Panc1 (cell line): ENCODE measurements at regions not wholly inside any gene's neighbourhood (a gene's known extent, or its start where the extent isn't known, plus 50 kb on each side); places are given as distances from the start of the nearest gene placed in this dataset.

Experiments
- ATAC-seq: fragments of 200-7000 bp; cut with Tn5 transposase; 2 replicates; pipeline ENCODE4 v1.9.1; 2020; ENCODE audit warnings: mild to moderate bottlenecking, moderate library complexity
- BruUV-seq: library from RNA; stranded (reverse); fragments of 400-500 nt; replicated peaks from 2 replicates; lab custom pipeline; 2021; lab: Mats Ljungman, UMichigan
- CTCF ChIA-PET: fragments of 300-600 bp; sonication (Branson Sonifier 250); formaldehyde crosslinking; loops from one replicate; lab custom pipeline; 2022; ENCODE audit warnings: antibody characterized with exemption; lab: Charles Lee
- POLR2A ChIA-PET: fragments of 300-600 bp; sonication (Branson Sonifier 250); formaldehyde crosslinking; loops from one replicate; lab custom pipeline; 2022; ENCODE audit warnings: antibody characterized with exemption; lab: Charles Lee
- DNase-seq: peaks from one replicate; pipeline ENCODE4 v3.0.0-alpha.2; 2010; ENCODE audit warnings: low read depth, low spot score
- H3K27ac ChIP-seq: 2 replicates; pipeline ENCODE4 v1.5.1; 2011; ENCODE audit warnings: mild to moderate bottlenecking, low read length, inconsistent platforms
- H3K27me3 ChIP-seq: fragments of 200-500 bp; sonication (Bioruptor generic); 2 replicates; pipeline ENCODE4 v1.6.0; 2014; ENCODE audit warnings: low read length, inconsistent platforms; ENCODE audit not compliant: control insufficient read depth, insufficient read depth
- H3K36me3 ChIP-seq: fragments of 200-500 bp; sonication (Bioruptor generic); 2 replicates; pipeline ENCODE4 v1.5.1; 2014; ENCODE audit warnings: inconsistent platforms, mild to moderate bottlenecking, low read length, moderate library complexity; ENCODE audit not compliant: control insufficient read depth, insufficient read depth
- H3K4me1 ChIP-seq: 2 replicates; pipeline ENCODE4 v1.5.1; 2011; ENCODE audit warnings: inconsistent platforms, mild to moderate bottlenecking, low read length, moderate library complexity; ENCODE audit not compliant: control insufficient read depth, insufficient read depth
- H3K4me3 ChIP-seq, 2 experiments: 2 replicates each; pipeline ENCODE4 v1.5.1; 2011 to 2012; ENCODE audit warnings: low read depth in 2 of 2, low read length in 2 of 2, mild to moderate bottlenecking in 2 of 2, inconsistent platforms in 1 of 2, moderate library complexity in 1 of 2
- H3K9me3 ChIP-seq: fragments of 200-500 bp; sonication (Bioruptor generic); 2 replicates; pipeline ENCODE4 v1.5.1; 2014; ENCODE audit warnings: low read depth, mild to moderate bottlenecking, inconsistent platforms, low read length, moderate library complexity; ENCODE audit not compliant: control insufficient read depth, insufficient read depth
- POLR2AphosphoS5 ChIP-seq: IDR thresholded peaks from 2 replicates; pipeline ENCODE4 v1.6.1; 2012; ENCODE audit warnings: mild to moderate bottlenecking, low read depth, low read length, moderate library complexity
- REST ChIP-seq, 2 experiments: IDR thresholded peaks; 2 replicates each; pipeline ENCODE4 v1.6.1; 2011 to 2012; ENCODE audit warnings: low read depth in 2 of 2, control low read depth in 1 of 2, low read length in 1 of 2, mild to moderate bottlenecking in 1 of 2, moderate library complexity in 1 of 2; ENCODE audit not compliant: insufficient read depth in 1 of 2
- SIN3A ChIP-seq: IDR thresholded peaks from 2 replicates; pipeline ENCODE4 v1.6.1; 2012; ENCODE audit warnings: low read depth, mild to moderate bottlenecking, low read length, moderate library complexity, borderline replicate concordance; ENCODE audit not compliant: insufficient read depth
- TCF7L2 ChIP-seq: IDR thresholded peaks from 2 replicates; pipeline ENCODE4 v1.6.1; 2011; ENCODE audit warnings: mild to moderate bottlenecking, low read depth, low read length, inconsistent platforms
- in situ Hi-C: cut with HindIII; loops from 2 replicates; pipeline ENCODE4 v1.10.0; 2016; ENCODE audit warnings: low sequenced_read_pairs, low pct_unique_long_range_greater_than_20kb
- intact Hi-C: fragments of 100-400 bp; cut with micrococcal nuclease; formaldehyde crosslinking; loops from one replicate; pipeline ENCODE4 v1.10.0; 2022; ENCODE audit not compliant: unreplicated experiment
- TF ChIP-seq, protein P1 (sequence below): fragments of 450-650 bp; IDR thresholded peaks from 2 replicates; pipeline ENCODE4 v1.5.1; 2017; ENCODE audit warnings: mild to moderate bottlenecking

DNA sequence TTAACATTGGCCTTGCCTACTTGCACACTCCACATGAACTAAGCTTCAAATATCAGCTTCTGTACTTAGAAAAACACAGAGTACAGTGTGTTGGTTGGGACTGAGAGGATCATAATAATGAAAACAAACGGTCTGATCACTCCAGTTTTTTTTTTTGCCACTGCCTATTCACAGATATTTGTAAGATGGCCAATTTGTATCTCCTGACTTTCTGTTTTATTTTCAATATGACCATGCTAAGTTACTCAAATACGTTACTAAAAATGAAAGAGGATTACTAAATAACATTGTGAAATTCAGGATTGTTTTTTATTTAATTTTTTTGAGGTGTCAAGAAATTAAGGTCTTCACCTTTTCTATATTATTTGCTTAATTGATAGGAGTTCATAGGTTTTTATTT lies 595.1 kb downstream of the TUSC7 start:
- ChIA-PET CTCF (no interaction called here), POLR2A (no interaction called here)
- Histone ChIP-seq H3K27me3 (no peaks in the 10 kb centered on the region), H3K4me1 (no peaks in the 10 kb centered on the region), H3K4me3 (no peak overlapping the region), H3K9me3 (no peaks in the 10 kb centered on the region), H3K27ac (no peak overlapping the region), H3K36me3 (no peaks in the 10 kb centered on the region)
- no peak for DNase-seq
- BruUV-seq: no TSS peak
- in situ Hi-C loops (no loop called here), intact Hi-C loops (no loop called here)
- TF ChIP-seq TCF7L2: no peak
- TF ChIP-seq POLR2AphosphoS5: no peak
- TF ChIP-seq REST (IDR thresholded peaks at IDR 0.05; ENCODE audit: insufficient read depth in 1 of 2, low read depth in 2 of 2, low read length in 1 of 2): no peak
- TF ChIP-seq, protein P1, sequence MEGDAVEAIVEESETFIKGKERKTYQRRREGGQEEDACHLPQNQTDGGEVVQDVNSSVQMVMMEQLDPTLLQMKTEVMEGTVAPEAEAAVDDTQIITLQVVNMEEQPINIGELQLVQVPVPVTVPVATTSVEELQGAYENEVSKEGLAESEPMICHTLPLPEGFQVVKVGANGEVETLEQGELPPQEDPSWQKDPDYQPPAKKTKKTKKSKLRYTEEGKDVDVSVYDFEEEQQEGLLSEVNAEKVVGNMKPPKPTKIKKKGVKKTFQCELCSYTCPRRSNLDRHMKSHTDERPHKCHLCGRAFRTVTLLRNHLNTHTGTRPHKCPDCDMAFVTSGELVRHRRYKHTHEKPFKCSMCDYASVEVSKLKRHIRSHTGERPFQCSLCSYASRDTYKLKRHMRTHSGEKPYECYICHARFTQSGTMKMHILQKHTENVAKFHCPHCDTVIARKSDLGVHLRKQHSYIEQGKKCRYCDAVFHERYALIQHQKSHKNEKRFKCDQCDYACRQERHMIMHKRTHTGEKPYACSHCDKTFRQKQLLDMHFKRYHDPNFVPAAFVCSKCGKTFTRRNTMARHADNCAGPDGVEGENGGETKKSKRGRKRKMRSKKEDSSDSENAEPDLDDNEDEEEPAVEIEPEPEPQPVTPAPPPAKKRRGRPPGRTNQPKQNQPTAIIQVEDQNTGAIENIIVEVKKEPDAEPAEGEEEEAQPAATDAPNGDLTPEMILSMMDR: no peak
- no peak for TF ChIP-seq SIN3A
- no peak for ATAC-seq

DNA sequence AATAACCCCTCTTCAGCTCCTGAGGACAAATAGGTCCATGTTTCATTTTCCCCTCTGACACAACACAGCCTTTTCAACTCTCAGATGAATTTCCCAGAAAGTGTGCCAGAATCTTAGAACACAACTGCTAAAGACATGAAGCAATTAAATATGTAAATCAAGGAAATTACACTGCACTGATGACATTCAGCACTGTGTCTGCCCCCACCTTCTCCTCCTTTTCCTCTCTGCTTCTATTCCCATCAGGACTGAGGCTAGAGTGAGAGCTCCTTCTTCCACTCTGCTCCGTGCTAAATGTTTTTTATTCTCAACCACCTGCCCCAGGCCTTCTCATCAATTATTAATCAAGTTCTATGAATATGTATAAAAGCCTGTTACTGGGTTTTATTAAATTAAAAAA lies 596.1 kb downstream of the TUSC7 start:
- no peak for TF ChIP-seq SIN3A
- no peak for TF ChIP-seq TCF7L2
- TF ChIP-seq, protein P1: no peak
- TF ChIP-seq REST (IDR thresholded peaks at IDR 0.05; ENCODE audit: insufficient read depth in 1 of 2, low read depth in 2 of 2, low read length in 1 of 2): no peak
- TF ChIP-seq POLR2AphosphoS5: no peak
- no peak overlapping the region for H3K4me3 ChIP-seq

More for the DNA sequence above, 596.1 kb downstream of the TUSC7 start:
- ATAC-seq: no peak
- in situ Hi-C loops: no loop called here
- no TSS peak for BruUV-seq
- no peaks in the 10 kb centered on the region for H3K4me1 ChIP-seq
- ChIA-PET POLR2A (no interaction called here), CTCF (no interaction called here)
- no peak for DNase-seq
- no peaks in the 10 kb centered on the region for H3K9me3 ChIP-seq
- H3K36me3 ChIP-seq: no peaks in the 10 kb centered on the region
- no peaks in the 10 kb centered on the region for H3K27me3 ChIP-seq
- intact Hi-C loops: no loop called here
- H3K27ac ChIP-seq: no peak overlapping the region
